Midbrain (tissue), 1 donor: ENCODE measurements at regions not wholly inside any gene's neighbourhood (a gene's known extent, or its start where the extent isn't known, plus 50 kb on each side); places are given as distances from the start of the nearest gene placed in this dataset.

Source experiments
- DNase-seq: peaks from one replicate; lab custom pipeline; 2025; lab: John Stamatoyannopoulos, UW

DNA sequence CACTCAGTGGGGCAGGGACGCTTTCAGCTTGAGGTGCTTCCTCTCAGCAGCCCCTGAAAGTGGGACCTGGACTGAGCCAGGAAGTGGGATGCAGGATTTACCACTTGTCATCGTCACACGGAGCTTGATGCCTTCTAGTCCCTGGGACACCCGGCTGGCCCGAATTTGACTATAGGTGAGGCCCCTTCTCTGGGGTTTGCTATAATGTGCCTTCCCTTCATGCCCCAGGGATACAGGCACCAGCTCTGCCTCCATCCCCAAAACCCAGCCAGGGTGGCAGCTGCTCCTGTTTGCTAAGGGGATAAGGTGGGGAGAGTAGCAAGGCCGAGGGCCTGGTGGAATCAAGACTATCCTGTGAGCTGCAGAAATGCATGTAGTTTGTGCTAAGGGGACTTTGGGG, 235.0 kb downstream of the GLRX3 start:
- no peak for DNase-seq

- DNase-seq = no peak
Measured at GRCh38 chr10:130371666-130372065, 235.5 kb downstream of the GLRX3 start.

DNA sequence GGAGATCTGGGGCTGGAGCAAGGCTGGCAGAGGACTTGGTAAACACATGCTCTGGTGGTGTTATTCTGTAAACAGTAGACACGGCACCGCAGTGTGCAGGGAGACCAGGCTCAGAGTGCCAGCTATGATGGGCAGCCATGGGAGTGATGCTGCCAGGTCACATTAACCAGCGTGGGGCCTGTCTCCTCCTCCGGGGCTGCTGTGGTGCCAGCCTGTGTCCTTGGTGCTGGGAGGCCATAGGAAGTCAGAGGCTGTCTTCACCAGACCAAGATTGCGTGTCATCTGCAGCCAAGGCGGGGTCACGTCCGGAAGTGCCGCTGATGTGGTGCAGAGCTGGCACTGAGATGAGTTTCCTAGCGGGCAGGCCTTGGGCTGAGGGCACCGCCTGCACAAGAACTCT, 236.0 kb downstream of the GLRX3 start:
- no peak for DNase-seq

- DNase-seq = no peak
Measured at GRCh38 chr10:130372866-130373265, 236.7 kb downstream of the GLRX3 start.

DNA sequence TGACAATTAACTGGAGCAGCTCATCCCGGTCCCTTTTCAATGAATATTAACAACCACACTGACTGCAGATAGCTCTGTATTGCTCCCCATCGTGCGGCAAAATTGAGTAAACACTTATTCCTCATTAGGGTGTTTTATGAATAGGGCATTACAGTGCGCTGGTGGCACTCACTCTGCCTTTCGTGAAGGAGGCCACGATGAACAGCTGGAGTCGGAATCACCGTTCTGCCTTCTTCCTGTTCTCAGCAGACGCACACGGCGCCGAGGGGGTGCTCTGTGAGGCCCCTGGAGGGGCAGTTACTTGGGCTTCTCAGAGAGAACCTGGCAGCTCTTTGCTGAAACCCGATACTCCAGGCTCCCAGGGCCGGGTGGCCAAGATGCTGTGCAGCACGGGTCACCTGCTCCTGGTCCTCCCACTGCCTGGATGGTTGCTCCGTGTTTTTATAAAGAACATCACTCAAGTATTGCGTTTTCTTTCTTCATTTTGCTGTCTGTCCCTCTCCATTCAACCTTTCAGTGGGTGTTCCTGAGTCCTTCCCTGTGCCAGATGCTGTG, 241.9 kb downstream of the GLRX3 start:
- no peak for DNase-seq

- no peak for DNase-seq
Measured at GRCh38 chr10:130378556-130379400, 242.6 kb downstream of the GLRX3 start.

GRCh38 chr10:130380056-130380455, 243.9 kb downstream of the GLRX3 start:
- no peak for DNase-seq

- DNase-seq = no peak
Measured at GRCh38 chr10:130382031-130382430, 245.8 kb downstream of the GLRX3 start.

GRCh38 chr10:130387936-130388580, 251.9 kb downstream of the GLRX3 start:
- DNase-seq = no peak

DNA sequence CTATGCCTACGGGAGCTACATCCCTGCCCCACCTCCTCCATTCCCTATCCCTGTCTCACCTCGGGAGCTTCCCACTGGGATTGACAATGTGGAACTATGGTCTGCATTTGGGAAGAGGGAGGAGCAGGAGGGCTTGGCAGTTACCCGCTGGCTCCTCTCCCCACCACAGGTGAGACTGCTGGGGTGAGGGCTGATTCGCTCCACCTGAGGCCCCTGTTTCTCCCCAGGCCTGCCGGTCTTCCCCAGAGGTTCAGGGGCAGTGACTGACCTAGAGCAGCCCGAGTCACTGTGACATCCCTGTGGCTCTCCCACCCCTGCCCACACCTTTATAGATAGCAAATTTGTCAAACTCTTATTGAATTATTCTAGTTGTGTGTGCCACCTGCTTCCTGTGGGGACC, 252.6 kb downstream of the GLRX3 start:
- no peak for DNase-seq

- DNase-seq = no peak
Measured at GRCh38 chr10:130389906-130390305, 253.7 kb downstream of the GLRX3 start.

- no peak for DNase-seq
Measured at GRCh38 chr10:130392031-130392430, 255.8 kb downstream of the GLRX3 start.

DNA sequence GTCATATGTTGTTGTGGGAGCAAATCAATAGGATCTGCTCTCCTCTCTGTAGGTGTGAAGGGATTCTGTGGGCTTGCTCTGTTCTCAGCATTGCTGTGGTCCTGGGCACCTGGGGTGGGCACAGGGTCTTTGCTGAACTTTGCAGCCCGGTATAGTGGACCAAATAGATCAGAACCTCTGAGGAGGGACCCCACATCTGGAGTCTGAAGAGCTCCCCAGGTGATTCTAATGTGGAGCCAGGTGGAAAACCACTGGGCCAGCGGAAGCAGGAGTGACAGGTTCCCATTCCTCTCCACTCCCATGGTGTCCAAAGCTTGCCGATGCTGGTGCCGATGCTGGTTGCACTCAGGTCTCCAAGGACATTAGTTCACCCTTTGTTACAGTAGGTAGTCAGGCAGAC, 257.2 kb downstream of the GLRX3 start:
- DNase-seq = no peak

DNA sequence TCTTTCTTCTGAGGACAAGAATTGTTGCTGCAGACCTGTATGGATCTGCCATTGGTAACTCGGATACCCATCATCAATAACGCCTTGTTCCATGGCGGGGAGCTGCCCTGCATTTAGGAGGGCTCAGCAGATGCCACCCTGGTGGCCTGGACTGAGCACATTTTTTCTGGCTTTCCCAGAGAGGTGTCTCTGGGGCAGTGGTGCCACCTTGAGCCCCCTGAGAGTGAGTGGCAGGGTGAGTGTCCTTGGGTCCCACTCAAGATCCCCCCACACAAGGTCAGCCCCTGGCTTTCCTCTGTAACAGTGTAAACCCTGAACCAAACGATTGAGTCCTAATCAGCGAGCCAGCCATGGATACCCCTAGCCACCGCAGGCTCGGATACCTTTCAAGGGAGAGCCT, 258.6 kb downstream of the GLRX3 start:
- DNase-seq = no peak

DNA sequence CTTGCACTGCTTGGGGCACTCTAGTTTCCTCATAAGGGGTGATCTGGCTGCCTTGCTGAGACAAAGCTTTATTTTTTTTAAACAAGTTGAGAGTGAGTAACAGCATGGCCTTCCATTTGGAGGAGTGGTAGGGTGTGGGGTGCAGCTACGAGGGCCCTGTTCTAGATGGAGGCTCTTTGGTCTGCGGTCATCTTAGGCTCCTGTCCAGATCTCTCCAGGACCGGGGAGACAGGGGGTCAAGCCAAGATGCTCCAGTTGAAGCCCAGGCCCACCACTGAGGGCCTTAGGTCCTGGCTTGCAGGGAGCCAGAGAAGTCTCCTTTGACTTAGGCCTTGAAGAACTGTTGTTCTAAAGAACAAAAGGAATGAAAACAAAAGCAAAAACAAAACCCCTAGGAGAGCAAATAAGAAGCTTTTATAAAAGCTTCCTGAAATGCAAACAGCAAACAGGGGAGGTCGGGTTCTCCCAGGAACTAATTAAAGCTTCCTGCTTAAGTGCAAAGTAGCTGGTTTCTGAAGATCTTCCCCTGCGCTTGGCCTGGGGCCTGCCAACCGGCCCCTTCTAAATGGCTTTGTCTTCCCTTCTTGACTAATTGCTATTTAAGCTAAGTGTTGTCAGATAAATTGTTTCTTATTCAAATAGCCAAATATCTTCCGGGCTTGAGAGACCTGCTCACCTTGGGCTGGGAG, 259.2 kb downstream of the GLRX3 start:
- DNase-seq = no peak

DNA sequence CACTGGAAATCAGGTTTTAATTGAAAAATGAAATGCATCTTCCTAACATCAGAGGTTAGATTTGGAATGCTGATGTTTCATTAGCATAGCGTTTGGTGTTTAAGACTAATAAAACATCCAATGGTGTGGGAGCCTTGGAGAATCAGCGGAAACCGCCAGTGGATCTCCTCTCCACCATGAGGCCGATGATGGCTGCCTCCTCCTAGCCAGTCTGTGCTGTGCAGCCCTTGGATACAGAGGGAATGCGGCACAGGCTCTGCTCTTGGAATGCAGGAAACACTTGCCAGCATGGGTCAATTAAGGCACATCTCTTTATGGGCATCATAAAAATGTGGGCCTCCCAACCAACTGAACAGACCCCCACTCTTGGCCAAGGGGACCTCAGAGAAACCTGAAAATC, 259.9 kb downstream of the GLRX3 start:
- no peak for DNase-seq

DNA sequence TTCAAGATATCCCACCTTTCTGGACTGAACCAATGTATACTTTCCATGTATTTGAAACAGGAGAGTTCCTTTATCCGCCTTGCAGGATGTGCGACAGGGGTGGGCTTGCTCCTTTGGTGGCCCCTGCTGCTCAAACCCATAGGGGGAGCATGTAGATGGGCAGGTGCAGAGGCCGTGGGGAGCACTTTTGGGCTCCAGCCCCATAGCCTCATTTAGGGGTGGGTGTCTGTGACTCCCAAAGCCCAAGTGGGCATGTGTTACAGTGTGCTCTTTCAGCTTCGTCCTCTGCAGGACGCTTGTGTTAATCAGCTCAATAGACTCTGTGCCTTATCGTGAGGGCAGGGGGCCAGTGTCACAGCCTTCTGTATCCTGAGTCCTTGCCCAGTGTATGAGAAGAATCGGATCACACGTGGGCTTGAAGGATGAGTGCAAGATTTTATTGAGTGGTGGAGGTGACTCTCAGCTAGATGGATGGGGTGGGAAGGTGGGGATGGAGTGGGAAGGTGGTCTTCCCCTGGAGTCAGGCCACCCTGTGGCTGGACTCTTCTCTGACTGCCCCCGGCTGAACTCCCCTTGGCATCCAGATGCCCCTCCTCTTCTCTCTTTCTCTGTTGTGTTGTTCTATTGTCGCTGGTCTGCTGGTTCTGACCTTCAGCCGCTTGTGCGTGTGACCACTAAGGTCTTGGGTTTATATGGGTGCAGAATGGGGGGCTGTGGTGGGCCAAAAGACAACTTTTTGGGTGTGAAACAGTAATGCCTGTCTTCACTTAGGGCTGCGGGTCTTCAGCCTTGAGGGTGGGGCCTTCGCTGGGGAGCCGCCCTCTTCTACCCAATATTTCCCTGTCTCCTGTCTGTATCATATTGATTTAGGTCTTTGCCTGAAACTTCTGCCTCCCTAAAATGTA, 262.2 kb downstream of the GLRX3 start:
- no peak for DNase-seq

DNA sequence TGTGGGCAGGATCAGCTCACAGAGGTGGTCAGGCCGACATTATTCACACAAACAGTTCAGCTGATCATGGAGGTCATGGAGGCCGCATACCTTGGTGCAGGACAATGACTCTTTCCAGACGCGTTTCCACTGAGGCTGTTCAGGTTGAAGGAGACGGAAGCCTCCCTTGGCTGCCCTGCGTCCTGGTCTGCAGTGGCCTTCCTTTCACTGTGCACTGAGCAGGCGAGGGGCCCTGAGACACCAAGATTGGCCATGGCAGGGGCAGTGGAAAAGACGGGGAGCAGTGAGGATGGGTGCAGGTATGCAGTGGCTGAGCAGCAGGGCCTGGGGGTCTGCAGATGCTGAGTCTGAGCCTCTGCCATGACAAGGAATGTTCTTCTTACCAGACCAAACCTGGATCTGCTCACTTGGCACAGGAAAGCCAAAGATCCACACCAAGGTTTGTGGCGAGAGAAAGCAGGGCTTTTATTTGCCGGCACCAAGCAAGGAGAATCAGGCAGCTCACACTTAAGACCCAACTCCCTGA, 263.3 kb downstream of the GLRX3 start:
- DNase-seq = no peak

DNA sequence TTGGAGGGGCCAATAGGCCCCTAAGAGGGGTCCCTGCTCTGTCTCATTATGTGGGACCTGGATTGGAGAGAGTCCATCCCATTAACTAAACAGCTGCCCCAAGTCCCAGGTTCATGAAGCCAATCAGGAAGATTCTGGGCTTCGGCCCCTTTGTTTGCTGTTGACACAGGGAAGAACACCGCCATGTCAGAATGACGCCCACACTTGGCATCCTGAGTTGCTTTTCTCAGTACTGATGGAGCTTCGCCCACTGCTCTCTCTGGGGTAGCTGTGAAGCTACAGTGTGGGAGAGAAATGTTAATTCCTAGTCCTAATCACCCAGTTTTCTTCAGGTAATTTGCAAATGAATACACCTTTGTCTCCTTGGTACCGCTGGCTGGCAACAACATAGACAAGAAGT, 264.7 kb downstream of the GLRX3 start:
- no peak for DNase-seq

GRCh38 chr10:130401860-130402765, 265.9 kb downstream of the GLRX3 start:
- DNase-seq = no peak
